ENCODE measurements at regions not wholly inside any gene's neighbourhood (a gene's known extent, or its start where the extent isn't known, plus 50 kb on each side); places are given as distances from the start of the nearest gene placed in this dataset.
"Not testable (repeated sequence)": the region's sequence is repeated elsewhere in the genome, so short reads cannot be mapped to it uniquely, and the experiment has no call there.

DNA sequence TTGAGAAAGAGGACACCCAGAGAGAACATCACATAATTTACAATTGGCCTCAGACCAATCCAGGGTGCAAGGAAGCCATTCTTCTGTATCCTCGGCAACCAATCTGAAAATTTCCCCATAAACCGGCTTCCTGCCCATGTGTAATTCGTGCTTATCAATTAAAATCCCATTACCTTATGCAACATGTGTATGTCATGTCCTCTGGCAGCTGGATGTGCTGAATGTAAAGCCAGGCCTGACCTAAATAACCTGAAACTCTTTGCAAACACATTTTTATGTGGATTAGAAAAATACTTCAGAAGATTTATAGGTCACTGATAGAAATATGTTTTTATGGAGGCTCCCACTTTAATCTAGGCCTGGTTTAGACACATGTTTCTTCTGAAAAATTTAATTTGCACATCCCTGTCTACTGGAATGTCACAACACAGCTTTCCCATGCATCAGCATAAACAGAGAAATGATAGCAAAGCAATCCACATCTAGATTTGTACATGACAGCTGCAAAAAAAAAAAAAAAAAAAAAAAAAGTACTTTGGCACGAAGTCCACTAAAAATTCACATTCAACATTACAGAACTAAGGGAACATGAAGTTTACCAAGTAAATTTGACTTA is 69.4 kb upstream of the SAMSN1 start:
- Mint-ChIP-seq H3K4me1 (ENCODE audit: unreplicated experiment) (no peaks in the 10 kb centered on the region), H3K36me3 (ENCODE audit: unreplicated experiment) (no peaks in the 10 kb centered on the region), H3K4me3 (ENCODE audit: unreplicated experiment) (no peak overlapping the region), H3K27ac (ENCODE audit: unreplicated experiment) (no peak overlapping the region), H3K9me3 (ENCODE audit: unreplicated experiment) (peaks cover 18% of the 10 kb centered on the region), H3K27me3 (ENCODE audit: unreplicated experiment) (no peaks in the 10 kb centered on the region)
- no peak for DNase-seq (ENCODE audit: extremely low spot score, unreplicated experiment)
- TF ChIP-seq, protein P1, sequence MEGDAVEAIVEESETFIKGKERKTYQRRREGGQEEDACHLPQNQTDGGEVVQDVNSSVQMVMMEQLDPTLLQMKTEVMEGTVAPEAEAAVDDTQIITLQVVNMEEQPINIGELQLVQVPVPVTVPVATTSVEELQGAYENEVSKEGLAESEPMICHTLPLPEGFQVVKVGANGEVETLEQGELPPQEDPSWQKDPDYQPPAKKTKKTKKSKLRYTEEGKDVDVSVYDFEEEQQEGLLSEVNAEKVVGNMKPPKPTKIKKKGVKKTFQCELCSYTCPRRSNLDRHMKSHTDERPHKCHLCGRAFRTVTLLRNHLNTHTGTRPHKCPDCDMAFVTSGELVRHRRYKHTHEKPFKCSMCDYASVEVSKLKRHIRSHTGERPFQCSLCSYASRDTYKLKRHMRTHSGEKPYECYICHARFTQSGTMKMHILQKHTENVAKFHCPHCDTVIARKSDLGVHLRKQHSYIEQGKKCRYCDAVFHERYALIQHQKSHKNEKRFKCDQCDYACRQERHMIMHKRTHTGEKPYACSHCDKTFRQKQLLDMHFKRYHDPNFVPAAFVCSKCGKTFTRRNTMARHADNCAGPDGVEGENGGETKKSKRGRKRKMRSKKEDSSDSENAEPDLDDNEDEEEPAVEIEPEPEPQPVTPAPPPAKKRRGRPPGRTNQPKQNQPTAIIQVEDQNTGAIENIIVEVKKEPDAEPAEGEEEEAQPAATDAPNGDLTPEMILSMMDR (IDR thresholded peaks at IDR 0.05), result no peak

DNA sequence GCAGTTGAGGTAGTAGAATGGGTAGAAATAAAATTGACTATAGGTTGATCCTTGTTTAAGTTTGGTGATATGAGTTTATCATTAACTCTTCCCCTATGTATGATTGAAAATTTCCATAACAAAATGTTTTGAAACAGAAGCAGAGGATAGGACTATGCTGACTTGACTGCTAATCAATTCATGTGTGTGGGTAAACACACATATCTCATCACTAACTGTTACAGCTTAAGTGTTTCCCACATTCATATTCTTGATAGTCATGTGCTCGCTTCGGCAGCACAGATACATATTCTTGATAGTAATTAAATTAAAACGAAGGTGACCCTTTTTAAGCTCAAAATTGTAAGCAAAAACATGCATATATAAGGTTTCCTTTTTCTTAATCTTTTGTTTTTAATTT is 68.2 kb upstream of the SAMSN1 start:
- DNase-seq (ENCODE audit: extremely low spot score, unreplicated experiment), result no peak

DNA sequence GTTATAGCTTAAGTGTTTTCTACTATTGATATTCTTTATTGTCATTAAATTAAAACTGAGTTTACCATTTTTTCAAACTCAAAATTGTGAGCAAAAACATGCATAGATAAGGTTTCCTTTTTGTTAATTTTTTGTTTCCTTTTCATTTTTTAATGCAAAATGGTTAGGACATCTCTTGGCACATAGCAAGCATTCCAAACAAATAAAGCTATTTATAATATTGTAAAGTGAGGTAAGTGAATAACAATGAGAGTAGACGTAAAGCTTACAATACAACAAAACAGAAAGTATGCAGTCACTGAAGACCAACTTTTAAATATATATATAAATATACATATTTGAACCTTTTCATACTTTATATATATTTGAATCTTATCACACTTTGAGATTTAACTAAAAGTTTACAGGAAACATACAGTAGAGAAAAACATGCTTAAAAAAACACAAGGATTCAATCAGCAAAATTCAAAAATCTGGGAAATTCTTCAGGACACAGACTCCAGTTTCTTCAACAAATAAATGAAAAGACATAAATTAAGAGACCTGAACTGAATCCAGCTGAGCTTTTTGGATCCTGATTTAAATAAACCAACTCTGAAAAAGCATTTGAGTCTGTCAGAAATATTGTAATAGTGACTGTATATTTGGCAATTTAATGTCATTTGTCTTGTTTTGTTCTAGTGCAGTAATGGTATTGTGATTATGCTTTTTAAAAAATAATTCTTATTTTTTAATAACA is 67.5 kb upstream of the SAMSN1 start:
- no peaks in the 10 kb centered on the region for H3K27me3 Mint-ChIP-seq (ENCODE audit: unreplicated experiment)
- H3K27ac Mint-ChIP-seq (ENCODE audit: unreplicated experiment), result no peak overlapping the region
- H3K4me1 Mint-ChIP-seq (ENCODE audit: unreplicated experiment), result no peaks in the 10 kb centered on the region
- no peak for DNase-seq (ENCODE audit: extremely low spot score, unreplicated experiment)
- H3K9me3 Mint-ChIP-seq (ENCODE audit: unreplicated experiment), result peaks cover 12% of the 10 kb centered on the region
- no peak overlapping the region for H3K4me3 Mint-ChIP-seq (ENCODE audit: unreplicated experiment)
- H3K36me3 Mint-ChIP-seq (ENCODE audit: unreplicated experiment), result no peaks in the 10 kb centered on the region
- TF ChIP-seq, protein P1 (IDR thresholded peaks at IDR 0.05), result no peak

More for the DNA sequence above, 68.2 kb upstream of the SAMSN1 start:
- Mint-ChIP-seq H3K4me3 (ENCODE audit: unreplicated experiment) (no peak overlapping the region), H3K4me1 (ENCODE audit: unreplicated experiment) (no peaks in the 10 kb centered on the region), H3K27me3 (ENCODE audit: unreplicated experiment) (no peaks in the 10 kb centered on the region), H3K27ac (ENCODE audit: unreplicated experiment) (no peak overlapping the region), H3K36me3 (ENCODE audit: unreplicated experiment) (no peaks in the 10 kb centered on the region), H3K9me3 (ENCODE audit: unreplicated experiment) (peaks cover 15% of the 10 kb centered on the region)
- TF ChIP-seq, protein P1 (IDR thresholded peaks at IDR 0.05), result no peak

DNA sequence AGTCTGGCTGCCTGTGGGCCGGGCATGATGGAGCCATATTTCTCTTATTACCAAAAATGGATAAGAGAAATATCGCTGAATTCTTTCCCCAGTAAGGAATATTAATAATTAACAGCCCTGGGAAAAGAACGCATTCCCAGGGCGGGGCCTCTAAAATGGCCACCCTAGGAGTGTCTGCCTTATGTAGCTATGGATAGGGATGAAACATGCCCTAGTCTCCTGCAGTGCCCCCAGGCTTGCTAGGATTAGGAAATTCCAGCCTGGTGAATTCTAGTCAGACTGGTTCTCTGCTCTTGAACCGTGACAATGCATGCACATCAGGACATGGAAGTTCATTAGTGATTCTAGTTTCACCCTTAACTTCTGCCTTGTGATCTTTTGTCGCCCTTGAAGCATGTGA is 64.0 kb upstream of the SAMSN1 start:
- not testable (repeated sequence) for H3K27ac Mint-ChIP-seq (ENCODE audit: unreplicated experiment); H3K4me3 Mint-ChIP-seq (ENCODE audit: unreplicated experiment); H3K4me1 Mint-ChIP-seq (ENCODE audit: unreplicated experiment); DNase-seq (ENCODE audit: extremely low spot score, unreplicated experiment); H3K27me3 Mint-ChIP-seq (ENCODE audit: unreplicated experiment); H3K36me3 Mint-ChIP-seq (ENCODE audit: unreplicated experiment)
- H3K9me3 Mint-ChIP-seq (ENCODE audit: unreplicated experiment), result peaks cover 12% of the 10 kb centered on the region

DNA sequence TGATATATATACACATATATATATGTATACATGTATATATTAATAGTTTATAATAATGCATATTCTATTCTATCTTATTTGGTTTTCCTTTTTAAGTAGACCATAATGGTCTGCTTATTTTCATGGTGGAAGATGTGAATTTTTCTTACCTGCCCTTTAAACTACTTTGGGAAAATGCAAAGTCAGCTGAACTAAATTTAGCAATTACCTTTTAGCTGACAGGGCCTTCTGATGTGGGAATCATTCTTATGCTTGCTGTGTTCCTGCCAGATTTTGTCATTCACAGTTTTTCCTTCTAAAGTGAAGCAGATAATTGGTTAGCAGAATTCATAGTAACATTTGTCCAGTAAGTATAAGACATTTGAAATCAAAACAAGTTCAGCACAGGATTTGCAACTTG is 63.2 kb upstream of the SAMSN1 start:
- Mint-ChIP-seq H3K36me3 (ENCODE audit: unreplicated experiment) (no peaks in the 10 kb centered on the region), H3K4me1 (ENCODE audit: unreplicated experiment) (no peaks in the 10 kb centered on the region), H3K27ac (ENCODE audit: unreplicated experiment) (no peak overlapping the region), H3K27me3 (ENCODE audit: unreplicated experiment) (no peaks in the 10 kb centered on the region), H3K4me3 (ENCODE audit: unreplicated experiment) (no peak overlapping the region), H3K9me3 (ENCODE audit: unreplicated experiment) (peaks cover 16% of the 10 kb centered on the region)
- DNase-seq (ENCODE audit: extremely low spot score, unreplicated experiment), result no peak
- TF ChIP-seq, protein P1 (IDR thresholded peaks at IDR 0.05), result no peak
